ENCODE measurements at regions not wholly inside any gene's neighbourhood (a gene's known extent, or its start where the extent isn't known, plus 50 kb on each side); places are given as distances from the start of the nearest gene placed in this dataset.

GRCh38 chr11:113604186-113604585 is 101.9 kb downstream of the TMPRSS5 start:
- ATAC-seq (ENCODE audit: low read depth): no peak
- H2AK5ac ChIP-seq (ENCODE audit: low read depth, low read length): no peak overlapping the region
- no peak overlapping the region for H2AK9ac ChIP-seq (replicated peaks; ENCODE audit: low read depth, low read length, poor library complexity)
- H3K18ac ChIP-seq (ENCODE audit: low read depth, low read length): no peak overlapping the region
- H3K14ac ChIP-seq (replicated peaks; ENCODE audit: low read depth, low read length): no peak overlapping the region
- CTCF ChIA-PET: interaction anchor here (0.5 kb wide), 1 partner anchor 1086 kb away, joined by 4 read pairs; no protein-coding TSS in a partner anchor
- H4K20me1 ChIP-seq (ENCODE audit: insufficient read depth, low read length): no peaks in the 10 kb centered on the region
- no peaks in the 10 kb centered on the region for H3K27me3 ChIP-seq (ENCODE audit: control insufficient read depth, insufficient read depth, low read length)
- H2BK120ac ChIP-seq (ENCODE audit: low read depth, low read length): no peak overlapping the region
- BruUV-seq (replicated peaks): no TSS peak
- in situ Hi-C loops (cut with MboI; ENCODE audit: low sequenced_read_pairs) (no loop called here), intact Hi-C loops (cut with micrococcal nuclease) (no loop called here), dilution Hi-C loops (cut with HindIII; ENCODE audit: low sequenced_read_pairs, unreplicated experiment) (no loop called here)
- no peaks in the 10 kb centered on the region for H3K36me3 ChIP-seq (ENCODE audit: control insufficient read depth, insufficient read depth, low read length)
- H3K23ac ChIP-seq (ENCODE audit: low read depth, low read length): no peak overlapping the region
- H3K4me1 ChIP-seq (ENCODE audit: control insufficient read depth, insufficient read depth, low read length): no peaks in the 10 kb centered on the region
- no peak overlapping the region for H4K8ac ChIP-seq (ENCODE audit: low read depth in 2 of 2, low read length in 2 of 2)
- no peak overlapping the region for H3K4ac ChIP-seq (ENCODE audit: low read depth, low read length)
- TF ChIP-seq, protein P1, sequence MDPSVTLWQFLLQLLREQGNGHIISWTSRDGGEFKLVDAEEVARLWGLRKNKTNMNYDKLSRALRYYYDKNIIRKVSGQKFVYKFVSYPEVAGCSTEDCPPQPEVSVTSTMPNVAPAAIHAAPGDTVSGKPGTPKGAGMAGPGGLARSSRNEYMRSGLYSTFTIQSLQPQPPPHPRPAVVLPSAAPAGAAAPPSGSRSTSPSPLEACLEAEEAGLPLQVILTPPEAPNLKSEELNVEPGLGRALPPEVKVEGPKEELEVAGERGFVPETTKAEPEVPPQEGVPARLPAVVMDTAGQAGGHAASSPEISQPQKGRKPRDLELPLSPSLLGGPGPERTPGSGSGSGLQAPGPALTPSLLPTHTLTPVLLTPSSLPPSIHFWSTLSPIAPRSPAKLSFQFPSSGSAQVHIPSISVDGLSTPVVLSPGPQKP (IDR thresholded peaks at IDR 0.05; ENCODE audit: borderline replicate concordance, low read depth, low read length): no peak
- TF ChIP-seq MAFK (IDR thresholded peaks at IDR 0.05; ENCODE audit: low read depth, low read length): no peak
- TF ChIP-seq BHLHE40 (IDR thresholded peaks at IDR 0.05; ENCODE audit: low read depth, low read length): no peak
- TF ChIP-seq RFX5 (IDR thresholded peaks at IDR 0.05; ENCODE audit: low read depth, low read length): no peak
- no peak for TF ChIP-seq FOS (IDR thresholded peaks at IDR 0.05; ENCODE audit: low read depth, low read length)
- no peak for TF ChIP-seq CEBPB (IDR thresholded peaks at IDR 0.05; ENCODE audit: low read depth, low read length)
- TF ChIP-seq RCOR1 (IDR thresholded peaks at IDR 0.05; ENCODE audit: insufficient replicate concordance, low read length): no peak
- TF ChIP-seq POLR2A (IDR thresholded peaks at IDR 0.05; ENCODE audit: low read depth, low read length): no peak
- TF ChIP-seq NFE2L2 (IDR thresholded peaks at IDR 0.05; ENCODE audit: low read depth, low read length): no peak
- no peak for TF ChIP-seq MAZ (IDR thresholded peaks at IDR 0.05; ENCODE audit: borderline replicate concordance, low read depth, low read length)
- no peak for TF ChIP-seq MXI1 (IDR thresholded peaks at IDR 0.05; ENCODE audit: borderline replicate concordance, low read depth, low read length)
- no peak for TF ChIP-seq SMC3 (IDR thresholded peaks at IDR 0.05; ENCODE audit: low read depth, low read length)
- no peak for TF ChIP-seq CHD1 (IDR thresholded peaks at IDR 0.05; ENCODE audit: low read depth, low read length)
- TF ChIP-seq, protein P2, sequence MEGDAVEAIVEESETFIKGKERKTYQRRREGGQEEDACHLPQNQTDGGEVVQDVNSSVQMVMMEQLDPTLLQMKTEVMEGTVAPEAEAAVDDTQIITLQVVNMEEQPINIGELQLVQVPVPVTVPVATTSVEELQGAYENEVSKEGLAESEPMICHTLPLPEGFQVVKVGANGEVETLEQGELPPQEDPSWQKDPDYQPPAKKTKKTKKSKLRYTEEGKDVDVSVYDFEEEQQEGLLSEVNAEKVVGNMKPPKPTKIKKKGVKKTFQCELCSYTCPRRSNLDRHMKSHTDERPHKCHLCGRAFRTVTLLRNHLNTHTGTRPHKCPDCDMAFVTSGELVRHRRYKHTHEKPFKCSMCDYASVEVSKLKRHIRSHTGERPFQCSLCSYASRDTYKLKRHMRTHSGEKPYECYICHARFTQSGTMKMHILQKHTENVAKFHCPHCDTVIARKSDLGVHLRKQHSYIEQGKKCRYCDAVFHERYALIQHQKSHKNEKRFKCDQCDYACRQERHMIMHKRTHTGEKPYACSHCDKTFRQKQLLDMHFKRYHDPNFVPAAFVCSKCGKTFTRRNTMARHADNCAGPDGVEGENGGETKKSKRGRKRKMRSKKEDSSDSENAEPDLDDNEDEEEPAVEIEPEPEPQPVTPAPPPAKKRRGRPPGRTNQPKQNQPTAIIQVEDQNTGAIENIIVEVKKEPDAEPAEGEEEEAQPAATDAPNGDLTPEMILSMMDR (conservative IDR thresholded peaks at IDR 0.05; ENCODE audit: low read depth, low read length): no peak
- TF ChIP-seq RAD21 (IDR thresholded peaks at IDR 0.05; ENCODE audit: low read length): no peak
- no peak for TF ChIP-seq USF2 (IDR thresholded peaks at IDR 0.05; ENCODE audit: low read depth, low read length)
- H3K4me3 ChIP-seq (ENCODE audit: insufficient read depth, low read depth, low read length): no peak overlapping the region
- no peak overlapping the region for H2BK5ac ChIP-seq (ENCODE audit: low read depth, low read length, poor library complexity, severe bottlenecking)
- POLR2A ChIA-PET (ENCODE audit: unreplicated experiment): no interaction called here
- no peak overlapping the region for H2BK20ac ChIP-seq (ENCODE audit: low read depth, low read length)
- no peak overlapping the region for H2AFZ ChIP-seq (replicated peaks; ENCODE audit: low read length, poor library complexity)
- no peak overlapping the region for H2BK15ac ChIP-seq (ENCODE audit: low read depth, low read length)
- no peaks in the 10 kb centered on the region for H3K79me1 ChIP-seq (ENCODE audit: low read depth in 1 of 2, low read length in 2 of 2)
- no peak overlapping the region for H3K56ac ChIP-seq (ENCODE audit: extremely low read depth, insufficient read depth, low read length)
- no peak overlapping the region for H3K9ac ChIP-seq (ENCODE audit: low read depth, low read length)
- no peaks in the 10 kb centered on the region for H3K9me3 ChIP-seq (ENCODE audit: control insufficient read depth, insufficient read depth, low read length)
- H4K5ac ChIP-seq (ENCODE audit: low read depth, low read length): no peak overlapping the region
- no peak for DNase-seq
- H4K91ac ChIP-seq (ENCODE audit: insufficient read depth, low read depth, low read length): no peak overlapping the region
- H3K4me2 ChIP-seq (ENCODE audit: low read depth, low read length): no peak overlapping the region
- no peak overlapping the region for H3K27ac ChIP-seq (ENCODE audit: insufficient read depth, low read length)
- WGBS, 2 experiments (ENCODE audit: extremely low coverage in 2 of 2, insufficient read length in 1 of 2): no CpG with 5 or more reads among the region's 1 CpG
- no peaks in the 10 kb centered on the region for H3K9me1 ChIP-seq (ENCODE audit: insufficient read depth, low read length)

Data from IMR-90 (cell line).